ENCODE measurements at regions not wholly inside any gene's neighbourhood (a gene's known extent, or its start where the extent isn't known, plus 50 kb on each side); places are given as distances from the start of the nearest gene placed in this dataset.
"Not testable (repeated sequence)": the region's sequence is repeated elsewhere in the genome, so short reads cannot be mapped to it uniquely, and the experiment has no call there.

DNA sequence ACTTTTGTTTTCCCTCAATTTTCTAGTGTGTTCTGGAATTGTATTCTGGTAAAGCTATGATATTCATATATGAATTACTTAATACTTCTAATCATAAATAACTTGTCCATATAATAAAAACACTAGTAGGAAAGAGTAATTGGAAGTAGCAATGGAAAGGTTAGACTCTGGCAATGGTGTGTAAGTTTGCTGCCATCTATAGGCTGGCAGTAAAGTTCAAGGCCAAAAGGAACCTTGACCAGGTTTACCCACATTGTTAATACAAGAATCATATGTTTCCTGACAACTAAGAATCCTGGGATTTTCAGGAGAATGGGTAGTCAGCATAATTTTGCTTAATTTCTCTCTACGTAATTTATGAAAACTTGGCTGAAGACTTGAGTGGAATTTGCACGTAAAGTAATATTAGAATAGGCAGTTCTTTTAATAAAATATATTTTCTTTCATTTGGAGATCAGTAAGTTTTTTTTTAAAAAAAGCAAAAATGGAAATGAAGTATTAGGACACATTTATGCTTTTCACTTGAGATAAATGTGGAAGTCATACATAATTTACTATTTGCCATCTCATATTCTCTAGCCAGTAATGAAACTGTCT, 926.7 kb downstream of the GALC start:
- DNase-seq (ENCODE audit: low read depth in 2 of 3, low spot score in 2 of 3) = no peak

DNA sequence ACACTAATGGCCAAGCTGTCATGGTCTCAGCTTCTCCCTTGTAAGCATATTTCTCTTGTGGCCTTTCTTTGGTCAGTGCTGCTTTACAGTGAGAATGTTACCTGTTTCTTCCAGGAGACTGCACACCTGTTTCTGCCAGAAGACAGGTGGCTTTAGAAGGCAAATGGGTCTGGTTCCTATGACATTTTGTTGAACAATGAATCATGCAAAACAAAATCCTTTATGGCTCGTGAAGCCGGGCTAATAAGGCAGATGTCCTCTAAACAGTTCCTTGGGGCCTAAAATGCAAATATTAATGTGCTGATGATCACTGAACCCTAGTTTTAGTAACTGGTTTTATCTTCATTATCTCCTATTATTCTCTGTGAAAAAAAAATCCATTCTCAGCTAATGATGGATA, 927.6 kb downstream of the GALC start:
- DNase-seq (ENCODE audit: low read depth in 2 of 3, low spot score in 2 of 3) = no peak

DNA sequence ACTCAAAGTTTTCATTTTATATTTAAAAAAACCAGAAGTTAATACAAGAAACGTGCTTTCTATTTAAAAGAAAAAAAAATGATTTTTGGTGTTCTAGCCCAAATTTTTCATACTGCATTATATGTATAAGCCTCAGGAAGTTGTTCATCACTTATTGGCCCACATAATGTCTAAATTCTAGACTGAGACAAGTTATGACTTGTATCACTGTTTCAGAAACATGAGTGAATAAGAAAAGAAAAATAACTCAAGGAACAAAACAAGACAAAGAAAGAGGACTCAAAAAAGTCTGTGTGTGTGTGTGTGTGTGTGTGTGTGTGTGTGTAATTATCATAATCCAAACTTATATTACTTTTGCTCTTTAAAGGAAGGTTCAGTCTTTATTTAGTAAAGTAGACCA, 929.8 kb downstream of the GALC start:
- DNase-seq (ENCODE audit: low read depth in 2 of 3, low spot score in 2 of 3) = no peak

DNA sequence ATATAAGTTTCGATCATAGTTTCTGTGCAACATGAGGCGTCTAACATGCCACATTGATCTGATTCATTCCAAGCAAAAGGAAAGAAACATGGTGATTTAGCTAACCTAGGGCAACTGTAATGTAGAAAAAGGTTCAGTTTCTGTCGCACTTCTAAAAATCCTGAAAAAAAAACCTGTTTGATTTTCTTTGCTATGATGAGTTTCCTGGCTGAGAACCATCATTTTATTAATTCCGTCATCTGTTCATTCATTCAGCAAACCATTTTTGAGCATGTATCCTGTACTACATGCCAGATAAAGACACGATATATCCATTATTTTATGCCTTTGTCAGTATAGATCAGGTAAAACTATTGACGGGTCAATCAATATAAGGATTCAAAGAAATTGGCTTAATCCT, 932.6 kb downstream of the GALC start:
- no peak for DNase-seq (ENCODE audit: low read depth in 2 of 3, low spot score in 2 of 3)

DNA sequence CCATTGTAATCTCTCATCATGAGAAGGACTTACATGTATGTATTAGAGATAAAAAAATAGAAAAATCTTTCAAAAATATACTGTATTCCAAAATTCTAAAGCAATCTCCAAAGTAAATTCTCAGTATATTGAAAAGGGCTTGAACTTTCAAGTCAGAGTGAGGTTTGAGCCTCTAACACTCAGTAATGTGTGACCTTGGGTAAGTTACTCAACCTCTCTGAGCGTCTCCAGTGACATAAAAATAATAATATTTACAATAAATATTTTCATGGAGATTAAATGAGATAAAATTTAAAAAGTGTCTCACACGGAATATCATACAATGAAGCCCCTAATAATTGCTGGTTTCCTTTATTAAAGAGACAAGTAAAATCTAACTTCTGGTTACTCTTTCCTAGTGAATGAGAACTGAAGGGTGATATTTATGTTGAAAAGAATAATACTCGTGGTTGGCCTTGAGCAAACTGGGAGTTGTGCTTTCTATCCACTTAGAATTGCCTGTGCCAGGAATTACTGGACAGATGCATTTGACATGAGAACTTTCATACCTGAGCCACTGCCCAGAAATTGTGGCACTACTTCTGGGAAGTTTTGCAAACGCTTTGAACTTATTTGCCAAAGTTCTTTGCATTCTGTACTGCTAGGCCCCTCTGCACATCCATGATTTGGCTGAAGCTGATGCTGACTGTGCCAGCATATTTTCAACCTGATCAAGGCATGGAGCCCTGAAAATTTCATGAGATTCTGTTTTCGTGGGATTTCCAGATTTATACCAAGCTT, 933.7 kb downstream of the GALC start:
- no peak for DNase-seq (ENCODE audit: low read depth in 2 of 3, low spot score in 2 of 3)

DNA sequence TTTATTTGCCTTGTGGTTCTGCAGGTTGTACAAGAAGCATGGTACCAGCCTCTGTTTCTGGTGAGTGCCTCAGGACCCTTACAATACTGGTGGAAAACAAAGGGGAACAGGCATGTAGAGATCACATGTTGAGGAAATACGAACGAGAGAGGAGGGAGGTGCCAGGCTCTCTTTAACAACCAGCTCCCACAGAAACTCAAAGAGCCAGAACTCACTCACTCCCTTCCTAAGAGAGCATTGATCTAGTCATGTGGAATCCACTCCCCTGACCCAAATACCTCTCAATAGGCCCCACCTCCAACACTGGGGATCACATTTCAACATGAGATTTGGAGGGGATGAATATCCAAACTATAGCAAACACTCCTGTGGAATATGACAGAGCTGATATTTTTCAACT, 938.0 kb downstream of the GALC start:
- DNase-seq (ENCODE audit: low read depth in 2 of 3, low spot score in 2 of 3) = no peak

DNA sequence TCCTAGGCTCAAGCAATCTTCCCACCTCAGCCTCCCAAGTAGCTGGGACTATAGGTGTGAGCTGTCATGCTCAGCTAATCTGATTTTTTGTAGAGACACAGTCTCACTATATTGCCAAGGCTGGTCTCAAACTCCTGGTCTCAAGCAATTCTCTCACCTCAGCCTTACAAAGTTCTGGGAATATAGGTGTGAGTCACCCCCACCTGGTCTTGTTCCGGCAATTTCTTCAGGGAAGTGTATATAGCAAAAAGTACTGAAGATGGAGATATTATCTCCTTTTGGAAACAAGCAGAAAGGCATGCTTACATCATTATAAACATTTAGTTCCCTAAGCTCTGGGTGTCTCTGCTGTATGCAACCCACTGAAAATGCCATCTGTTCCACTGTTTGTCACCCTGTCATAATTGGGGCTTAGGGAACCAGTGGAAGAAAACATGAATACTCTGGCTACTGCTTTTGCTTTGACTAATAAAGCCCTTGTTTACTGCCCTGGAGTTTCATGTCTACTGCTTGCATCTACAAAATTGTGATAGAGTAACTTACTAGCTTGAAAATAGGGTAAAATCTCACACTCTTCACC, 940.2 kb downstream of the GALC start:
- no peak for DNase-seq (ENCODE audit: low read depth in 2 of 3, low spot score in 2 of 3)

DNA sequence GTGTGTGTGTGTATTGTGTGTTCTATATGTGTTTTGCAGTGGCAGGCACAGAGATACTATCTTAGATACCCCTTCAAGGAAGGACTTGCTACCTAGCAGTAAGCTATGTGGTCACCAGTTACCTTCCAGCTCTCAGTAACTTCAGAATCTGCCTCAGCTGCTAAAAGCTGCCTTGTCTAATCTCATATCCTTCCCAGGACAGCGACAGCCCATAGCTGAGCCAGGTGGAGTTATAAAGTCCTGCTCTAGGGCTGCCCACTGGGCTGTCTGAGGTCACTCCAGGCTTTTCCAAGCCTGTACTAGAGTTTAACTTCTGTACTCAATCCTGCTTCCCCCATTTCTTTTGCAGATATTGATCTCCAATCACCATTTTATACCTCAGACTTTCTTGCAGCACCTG, 942.6 kb downstream of the GALC start:
- DNase-seq (ENCODE audit: low read depth in 2 of 3, low spot score in 2 of 3) = no peak

DNA sequence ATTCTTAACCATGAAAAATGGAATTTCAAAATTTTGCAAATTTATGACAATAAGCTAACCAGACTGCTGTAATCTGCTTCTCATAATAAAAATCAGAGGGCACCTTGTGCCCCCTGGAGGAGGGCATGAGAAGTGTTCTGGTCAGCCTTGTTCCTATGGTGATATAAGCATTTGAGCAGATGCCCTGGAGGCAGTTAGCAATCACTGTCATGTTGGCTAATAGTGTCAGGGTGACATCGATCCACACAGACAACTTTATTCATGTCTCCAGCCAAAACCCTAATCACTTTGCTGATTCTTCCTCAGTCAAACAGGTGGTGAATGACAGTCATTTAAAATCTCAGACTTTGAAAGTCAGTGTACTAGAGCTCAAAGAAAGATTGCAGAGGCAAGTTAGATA, 943.0 kb downstream of the GALC start:
- no peak for DNase-seq (ENCODE audit: low read depth in 2 of 3, low spot score in 2 of 3)

DNA sequence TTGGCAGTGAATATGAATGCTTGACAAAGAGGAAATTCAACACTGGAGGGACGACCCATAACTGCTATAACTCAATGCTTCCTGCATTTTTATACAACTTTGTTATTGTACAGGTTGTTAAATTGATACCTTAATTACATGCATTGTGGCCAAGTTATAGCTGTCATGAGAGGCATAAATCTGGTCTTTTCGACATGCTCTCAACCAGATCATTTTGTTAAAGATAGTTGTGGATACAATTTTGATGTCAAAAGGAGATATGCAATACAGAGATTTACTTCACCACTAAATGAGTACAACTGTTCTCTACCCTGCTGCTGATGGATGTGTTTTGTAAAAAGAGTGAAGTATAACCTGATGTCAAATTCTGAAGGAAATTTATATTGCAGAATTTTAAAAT, 946.0 kb downstream of the GALC start:
- no peak for DNase-seq (ENCODE audit: low read depth in 2 of 3, low spot score in 2 of 3)

DNA sequence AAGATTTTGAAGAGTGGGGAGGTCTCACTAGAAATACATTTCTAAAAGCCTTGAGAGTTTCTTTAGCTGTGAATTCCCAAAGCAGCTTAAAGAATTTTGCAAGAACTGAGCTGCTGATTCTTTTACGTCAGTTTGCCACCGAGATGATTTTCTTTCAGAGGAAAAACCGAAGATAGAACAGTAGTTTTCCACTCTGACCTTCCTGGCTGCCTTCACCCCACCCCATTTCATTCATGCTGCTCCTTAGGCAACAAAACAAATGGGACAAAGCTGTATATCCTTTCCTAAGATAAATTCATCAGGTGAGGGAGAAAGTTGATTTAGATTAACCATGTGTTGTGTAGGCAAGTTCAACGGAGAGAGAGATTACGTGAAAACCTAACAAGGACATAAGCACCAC, 947.0 kb downstream of the GALC start:
- no peak for DNase-seq (ENCODE audit: low read depth in 2 of 3, low spot score in 2 of 3)

DNA sequence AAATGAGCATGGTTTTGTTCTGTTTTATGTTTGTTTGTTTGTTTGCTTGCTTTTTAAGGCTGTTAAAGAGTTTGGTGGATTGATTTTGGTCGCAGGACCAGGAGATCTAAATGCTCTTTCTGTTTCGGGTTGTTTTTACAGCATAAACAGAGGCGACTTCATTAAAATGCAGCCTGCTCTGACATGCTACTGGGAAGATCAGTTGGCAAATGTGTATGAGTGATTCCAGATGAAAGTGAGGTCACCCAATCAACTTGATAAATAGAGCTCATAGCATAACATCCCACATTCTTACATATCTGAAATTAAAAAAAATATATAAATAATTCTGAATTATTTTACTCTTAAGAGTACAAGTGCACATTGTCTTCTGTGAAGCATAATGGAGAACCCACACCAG, 947.7 kb downstream of the GALC start:
- no peak for DNase-seq (ENCODE audit: low read depth in 2 of 3, low spot score in 2 of 3)

DNA sequence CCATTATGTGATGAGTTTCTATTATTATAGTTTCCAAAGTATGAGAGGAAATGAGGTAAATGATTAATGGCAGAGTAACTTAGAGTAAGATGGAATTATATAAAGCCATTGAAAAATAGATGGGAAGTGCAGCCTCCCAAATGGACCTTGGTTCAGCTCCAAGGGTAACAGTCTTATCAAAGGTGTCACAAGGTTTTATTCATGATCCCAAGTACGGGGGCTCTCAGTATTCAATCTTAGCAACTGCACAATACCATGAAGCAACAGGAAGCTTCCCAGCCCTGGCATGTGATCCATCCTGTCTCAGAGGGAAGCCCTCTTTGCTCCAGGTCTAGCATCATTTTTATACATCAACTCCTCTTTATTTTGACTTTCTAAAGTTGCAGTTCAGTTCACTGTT, 948.2 kb downstream of the GALC start:
- no peak for DNase-seq (ENCODE audit: low read depth in 2 of 3, low spot score in 2 of 3)

DNA sequence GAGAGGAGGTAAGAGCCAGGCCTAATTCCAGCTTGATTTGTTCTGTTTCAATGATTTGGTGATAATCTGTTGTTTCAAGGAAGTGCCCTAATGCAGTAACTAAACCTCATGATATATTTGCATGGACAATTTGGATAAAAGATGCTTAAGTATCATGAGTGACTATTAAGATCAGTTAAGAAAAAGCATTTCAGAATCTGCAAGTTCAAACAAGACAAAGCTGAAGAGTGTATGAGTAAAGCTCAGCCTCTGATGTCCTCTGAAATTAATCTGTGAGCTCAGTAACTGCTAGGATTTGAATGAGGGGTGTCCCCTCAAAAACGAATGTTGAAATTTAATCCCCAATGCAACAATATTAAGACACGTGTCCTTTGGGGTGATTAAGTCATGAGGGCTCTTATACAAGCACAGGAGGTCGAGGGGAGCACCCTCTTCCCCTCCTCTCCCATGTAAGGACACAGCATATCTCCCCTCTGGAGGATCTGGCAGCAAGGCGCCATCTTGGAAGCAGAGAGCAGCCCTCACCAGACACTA, 949.2 kb downstream of the GALC start:
- no peak for DNase-seq (ENCODE audit: low read depth in 2 of 3, low spot score in 2 of 3)

DNA sequence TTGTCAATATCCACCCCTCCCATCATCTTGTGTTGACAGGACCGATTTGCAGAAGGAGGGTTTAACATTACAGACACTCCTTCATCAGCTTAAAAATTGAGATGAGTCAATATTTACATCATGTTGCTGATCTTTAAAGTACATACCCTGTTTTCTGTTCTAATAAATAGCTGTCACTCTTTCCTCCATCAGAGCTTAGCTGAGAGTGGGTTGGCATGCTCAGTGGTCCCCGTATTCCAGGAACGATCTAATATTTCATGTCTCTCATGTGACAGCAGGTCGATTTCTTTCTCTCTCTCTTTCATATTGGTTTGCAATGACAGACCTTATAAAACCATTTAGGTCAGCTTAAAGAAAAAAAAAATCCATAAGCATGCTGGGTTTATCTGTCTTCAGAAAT, 950.6 kb downstream of the GALC start:
- no peak for DNase-seq (ENCODE audit: low read depth in 2 of 3, low spot score in 2 of 3)

DNA sequence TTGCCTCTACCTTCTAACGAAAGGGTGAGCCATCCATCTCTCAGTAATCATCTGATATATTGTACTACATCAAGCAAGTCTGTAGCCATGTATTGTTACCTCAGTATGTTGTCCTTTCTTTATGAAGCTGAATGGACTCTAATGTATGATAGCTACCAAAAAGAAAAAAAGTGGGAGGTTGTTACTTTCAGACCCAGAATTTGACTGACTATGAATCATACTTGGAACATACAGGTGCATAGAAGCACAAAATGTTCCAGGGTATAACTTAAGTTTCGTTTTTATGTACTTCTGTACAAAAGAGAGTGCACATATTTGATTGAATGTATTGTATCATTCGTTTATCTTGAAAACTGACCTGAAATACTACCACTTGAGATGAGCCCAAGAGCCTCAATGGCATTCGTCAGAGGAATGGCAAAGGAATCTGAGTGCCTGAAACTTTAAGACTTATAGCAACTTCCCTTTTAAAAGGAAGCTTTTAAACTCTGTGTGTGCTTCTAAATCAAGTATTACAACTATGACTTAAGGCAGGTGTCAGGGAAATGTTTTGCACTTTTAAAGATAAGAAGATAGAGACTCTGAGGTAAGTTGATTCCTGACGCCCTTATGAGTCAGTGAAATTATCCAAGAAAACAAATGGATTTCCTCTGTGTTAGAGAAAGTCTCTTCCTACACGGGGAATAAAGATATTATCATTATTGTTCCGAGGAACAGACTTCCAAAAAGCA, 951.5 kb downstream of the GALC start:
- DNase-seq (ENCODE audit: low read depth in 2 of 3, low spot score in 2 of 3) = no peak

DNA sequence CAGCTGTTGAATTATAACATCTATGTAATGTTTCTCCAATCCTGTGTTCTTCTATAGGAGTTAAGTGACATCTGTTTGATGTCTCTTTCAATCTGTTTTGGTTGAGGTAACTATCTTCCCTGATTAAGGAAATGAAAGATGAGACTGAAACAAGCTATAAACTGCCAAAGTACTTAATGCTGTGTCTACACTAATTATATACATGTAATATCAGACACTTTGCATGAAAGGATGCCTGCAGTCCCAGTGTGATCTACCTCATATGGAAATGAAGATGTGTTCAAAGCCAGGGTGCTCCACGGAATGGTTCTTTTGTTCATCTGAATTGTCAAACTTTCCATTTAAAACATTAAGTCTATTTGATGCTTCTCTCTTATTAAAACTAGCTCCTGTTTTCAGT, 958.3 kb downstream of the GALC start:
- DNase-seq (ENCODE audit: low read depth in 2 of 3, low spot score in 2 of 3) = no peak

DNA sequence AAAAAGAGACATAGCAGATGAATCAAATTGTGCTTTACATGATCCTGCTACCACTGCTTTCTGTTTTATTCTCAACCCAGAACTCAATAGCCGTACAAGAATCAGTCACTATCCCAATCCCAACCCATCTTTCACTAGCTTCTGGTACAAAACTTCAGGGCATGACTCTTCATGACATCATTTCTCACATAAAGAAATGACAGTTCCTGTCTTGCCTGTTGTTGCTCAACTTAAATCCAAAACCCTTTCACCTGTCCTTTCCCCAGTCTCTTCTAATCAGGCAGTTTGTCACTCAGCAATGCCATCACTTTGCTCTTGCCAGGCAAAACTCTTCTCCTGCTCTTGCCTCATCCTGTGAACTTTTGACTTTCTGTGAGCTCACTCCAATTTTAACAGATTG, 962.8 kb downstream of the GALC start:
- DNase-seq (ENCODE audit: low read depth in 2 of 3, low spot score in 2 of 3) = no peak

DNA sequence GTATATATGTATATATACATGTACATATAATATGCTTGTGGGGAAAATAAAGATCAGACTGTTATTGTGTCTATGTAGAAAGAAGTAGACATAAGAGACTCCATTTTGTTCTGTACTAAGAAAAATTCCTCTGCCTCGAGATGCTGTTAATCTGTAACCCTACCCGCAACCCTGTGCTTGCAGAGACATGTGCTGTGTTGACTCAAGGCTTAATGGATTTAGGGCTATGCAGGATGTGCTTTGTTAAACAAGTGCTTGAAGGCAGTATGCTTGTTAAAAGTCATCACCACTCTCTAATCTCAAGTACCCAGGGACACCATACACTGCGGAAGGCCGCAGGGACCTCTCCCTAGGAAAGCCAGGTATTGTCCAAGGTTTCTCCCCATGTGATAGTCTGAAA, 972.9 kb downstream of the GALC start:
- DNase-seq (ENCODE audit: low read depth in 2 of 3, low spot score in 2 of 3) = not testable (repeated sequence)

DNA sequence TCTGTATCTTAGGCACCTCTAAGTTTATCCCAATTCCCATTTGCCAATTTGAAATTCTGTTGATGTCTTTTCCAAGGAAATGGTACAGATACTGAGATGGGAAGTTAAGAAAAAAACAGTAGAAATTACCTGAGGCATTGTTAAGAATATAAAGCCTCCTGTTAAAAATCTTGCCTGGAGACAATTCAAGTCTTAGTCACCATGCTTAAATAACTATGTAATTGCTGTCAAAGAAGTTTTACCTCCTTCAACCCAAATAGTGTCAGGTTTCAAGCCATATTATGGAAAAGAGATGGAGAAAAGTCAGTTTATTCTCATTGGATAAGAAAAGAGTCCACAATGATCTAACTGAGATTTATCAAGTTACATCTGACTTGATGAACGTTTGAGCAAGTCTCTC, 974.7 kb downstream of the GALC start:
- no peak for DNase-seq (ENCODE audit: low read depth in 2 of 3, low spot score in 2 of 3)

DNA sequence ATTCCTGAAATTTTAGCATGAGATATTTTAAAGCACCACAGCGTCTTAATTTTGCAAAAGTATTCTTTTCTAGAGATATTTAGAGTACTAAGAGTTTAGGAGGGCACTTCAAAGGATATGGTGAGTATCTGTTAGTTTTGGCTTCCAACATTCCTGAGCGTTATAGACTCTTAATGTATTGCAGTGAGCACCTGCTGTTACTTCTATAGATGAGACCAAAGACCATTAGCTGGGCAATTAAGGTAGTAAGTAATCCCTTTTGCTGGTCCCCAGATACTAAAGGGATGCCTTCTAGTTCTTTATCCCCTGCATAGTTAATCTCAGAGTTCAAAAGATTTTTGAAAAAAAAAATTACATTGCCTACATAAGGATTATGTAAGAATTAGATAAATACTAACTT, 975.6 kb downstream of the GALC start:
- DNase-seq (ENCODE audit: low read depth in 2 of 3, low spot score in 2 of 3) = no peak

DNA sequence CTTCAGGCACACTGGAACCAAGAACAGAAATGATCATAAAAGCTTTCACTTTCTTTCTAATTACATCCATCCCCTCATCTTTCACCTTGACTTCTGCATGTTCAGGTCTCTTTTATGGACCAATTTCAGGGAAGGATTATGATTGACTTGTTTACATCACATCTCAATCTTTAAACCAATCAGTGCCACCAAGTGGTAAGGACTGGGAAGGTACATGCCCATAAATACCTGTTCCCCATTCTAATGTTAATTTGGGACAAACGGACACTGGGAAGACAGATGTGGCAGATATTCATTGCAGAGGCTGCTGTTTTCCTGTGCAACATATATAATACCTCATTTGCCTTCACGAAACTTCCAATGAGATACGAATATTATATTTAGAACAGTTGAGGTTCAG, 978.1 kb downstream of the GALC start:
- no peak for DNase-seq (ENCODE audit: low read depth in 2 of 3, low spot score in 2 of 3)

Data from activated CD8-positive, alpha-beta memory T cell treated with anti-CD3 and anti-CD28 coated beads for 48 hours (primary cell).